HEK293T (cell line): ENCODE measurements at regions not wholly inside any gene's neighbourhood (a gene's known extent, or its start where the extent isn't known, plus 50 kb on each side); places are given as distances from the start of the nearest gene placed in this dataset.

Source experiments
- ARNT ChIP-seq: fragments of 450-650 bp; IDR thresholded peaks from 2 replicates; pipeline ENCODE4 v1.6.1; 2017; ENCODE audit warnings: mild to moderate bottlenecking
- ELF4 ChIP-seq: fragments of 450-650 bp; IDR thresholded peaks from 2 replicates; pipeline ENCODE4 v1.6.1; 2017; ENCODE audit warnings: antibody characterized with exemption
- FOXA1 ChIP-seq: fragments of 450-650 bp; IDR thresholded peaks from 2 replicates; pipeline ENCODE4 v1.6.1; 2016; ENCODE audit warnings: mild to moderate bottlenecking
- FOXK2 ChIP-seq: fragments of 450-650 bp; IDR thresholded peaks from 2 replicates; pipeline ENCODE4 v1.6.1; 2016; ENCODE audit warnings: mild to moderate bottlenecking
- FOXM1 ChIP-seq: fragments of 450-650 bp; IDR thresholded peaks from 2 replicates; pipeline ENCODE4 v1.6.1; 2017; ENCODE audit warnings: mild to moderate bottlenecking, borderline replicate concordance
- L3MBTL2 ChIP-seq: fragments of 450-650 bp; conservative IDR thresholded peaks from 2 replicates; pipeline ENCODE4 v1.6.1; 2016; ENCODE audit warnings: mild to moderate bottlenecking
- LEF1 ChIP-seq: fragments of 450-650 bp; IDR thresholded peaks from 2 replicates; pipeline ENCODE4 v1.6.1; 2017; ENCODE audit warnings: mild to moderate bottlenecking, borderline replicate concordance
- NFRKB ChIP-seq: fragments of 450-650 bp; IDR thresholded peaks from 2 replicates; pipeline ENCODE4 v1.6.1; 2016; ENCODE audit warnings: mild to moderate bottlenecking, moderate library complexity
- SP1 ChIP-seq: fragments of 450-650 bp; IDR thresholded peaks from 2 replicates; pipeline ENCODE4 v1.6.1; 2017
- SUZ12 ChIP-seq: fragments of 450-650 bp; IDR thresholded peaks from 2 replicates; pipeline ENCODE4 v1.6.1; 2016; ENCODE audit warnings: mild to moderate bottlenecking
- TARDBP ChIP-seq: fragments of 450-650 bp; IDR thresholded peaks from 2 replicates; pipeline ENCODE4 v1.6.1; 2016
- ZNF384 ChIP-seq: fragments of 450-650 bp; IDR thresholded peaks from 2 replicates; pipeline ENCODE4 v1.6.1; 2016
- TF ChIP-seq, protein P1 (sequence below): fragments of 450-650 bp; IDR thresholded peaks from 2 replicates; pipeline ENCODE4 v1.6.1; 2016

DNA sequence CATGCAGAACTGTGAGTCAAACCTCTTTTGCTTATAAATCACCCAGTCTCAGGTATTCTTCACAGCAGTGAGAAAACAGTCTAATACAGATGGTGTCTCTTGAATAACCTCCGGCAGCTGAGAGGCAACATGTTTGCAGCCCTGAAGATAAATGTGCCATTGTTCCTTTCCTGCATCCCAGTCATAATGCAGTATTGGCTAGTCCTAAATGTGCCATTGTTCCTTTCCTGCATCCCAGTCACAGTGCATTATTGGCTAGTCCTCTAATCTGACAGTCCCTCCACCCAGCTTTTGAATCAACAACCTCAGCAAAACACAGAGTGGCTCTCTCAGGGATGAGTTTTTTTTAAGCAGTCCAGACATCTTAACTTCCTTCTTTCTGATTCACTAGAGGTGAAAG is 550.7 kb downstream of the RIT2 start:
- TF ChIP-seq FOXM1: no peak
- TF ChIP-seq ZNF384: no peak
- no peak for TF ChIP-seq SUZ12
- no peak for TF ChIP-seq TARDBP
- no peak for TF ChIP-seq FOXA1
- no peak for TF ChIP-seq SP1
- TF ChIP-seq FOXK2: no peak
- TF ChIP-seq NFRKB: no peak
- TF ChIP-seq, protein P1, sequence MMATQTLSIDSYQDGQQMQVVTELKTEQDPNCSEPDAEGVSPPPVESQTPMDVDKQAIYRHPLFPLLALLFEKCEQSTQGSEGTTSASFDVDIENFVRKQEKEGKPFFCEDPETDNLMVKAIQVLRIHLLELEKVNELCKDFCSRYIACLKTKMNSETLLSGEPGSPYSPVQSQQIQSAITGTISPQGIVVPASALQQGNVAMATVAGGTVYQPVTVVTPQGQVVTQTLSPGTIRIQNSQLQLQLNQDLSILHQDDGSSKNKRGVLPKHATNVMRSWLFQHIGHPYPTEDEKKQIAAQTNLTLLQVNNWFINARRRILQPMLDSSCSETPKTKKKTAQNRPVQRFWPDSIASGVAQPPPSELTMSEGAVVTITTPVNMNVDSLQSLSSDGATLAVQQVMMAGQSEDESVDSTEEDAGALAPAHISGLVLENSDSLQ: no peak
- TF ChIP-seq ELF4: no peak
- no peak for TF ChIP-seq LEF1
- TF ChIP-seq ARNT: no peak
- no peak for TF ChIP-seq L3MBTL2
